Endometrium (tissue), 2 donors: ENCODE measurements at regions not wholly inside any gene's neighbourhood (a gene's known extent, or its start where the extent isn't known, plus 50 kb on each side); places are given as distances from the start of the nearest gene placed in this dataset.

ENCODE experiments used
- FAIRE-seq: peaks from 2 replicates; lab custom pipeline; 2012; peaks lifted over from hg19 to GRCh38; lab: Jason Lieb, UNC
- donor health status: control.
- donor health status: control.

DNA sequence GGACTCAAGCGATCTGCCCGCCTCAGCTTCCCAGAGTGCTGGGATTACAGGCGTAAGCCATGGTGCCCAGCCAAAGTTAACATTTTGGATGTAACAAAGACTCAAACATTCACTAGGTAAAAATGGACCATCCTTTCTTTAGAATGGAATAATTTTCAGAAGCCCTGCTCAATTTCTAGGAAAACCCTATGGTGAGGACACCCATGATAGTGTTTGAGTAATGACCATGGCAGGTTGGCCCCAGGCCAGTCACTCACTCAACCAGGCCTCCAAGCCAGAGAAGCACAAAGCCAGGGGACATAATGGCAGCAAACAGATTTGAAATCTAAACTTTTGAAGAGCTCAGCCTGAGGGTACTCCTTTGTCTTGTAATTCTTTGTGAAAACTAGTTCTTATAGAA is 59.9 kb upstream of the GPR6 start:
- FAIRE-seq: no peak

DNA sequence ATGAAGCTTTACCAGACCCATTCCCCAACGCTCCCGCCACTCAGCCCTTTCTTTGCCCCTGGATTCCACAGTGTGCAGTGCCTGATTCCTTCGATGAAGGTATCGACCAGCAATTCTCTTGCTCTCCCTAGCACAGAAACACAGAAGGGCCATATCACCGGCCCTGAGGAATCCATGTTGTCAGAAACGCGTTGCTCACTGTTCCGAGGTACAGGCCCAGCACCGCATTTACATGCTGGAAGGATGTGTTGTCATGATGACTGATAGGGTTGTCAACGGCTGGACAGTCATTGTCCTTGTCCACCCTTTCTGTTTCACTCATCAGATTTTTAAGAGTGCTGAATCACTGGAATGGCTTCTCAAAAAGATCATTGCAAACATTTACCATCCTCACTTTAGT is 57.2 kb upstream of the GPR6 start:
- no peak for FAIRE-seq

DNA sequence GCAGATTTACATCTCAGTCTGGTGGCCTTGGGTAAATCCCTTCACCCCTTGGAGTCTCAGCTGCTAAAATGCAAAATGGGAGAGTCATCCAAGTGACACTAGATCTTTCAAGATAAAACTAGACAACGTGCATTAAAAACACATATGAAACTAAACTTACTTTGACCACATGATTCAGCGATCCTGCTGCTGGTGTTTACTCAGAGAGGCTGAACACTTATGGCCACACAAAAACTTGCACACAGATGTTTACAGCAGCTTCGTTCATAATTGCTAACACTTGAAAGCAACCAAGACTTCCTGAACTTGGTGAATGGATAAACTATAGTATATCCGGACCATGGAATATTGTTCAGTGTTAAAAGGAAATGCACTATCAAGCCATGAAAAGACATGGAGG is 55.3 kb upstream of the GPR6 start:
- FAIRE-seq: no peak

- FAIRE-seq: no peak
Observed at GRCh38 chr6:109925075-109925474, 53.0 kb upstream of the GPR6 start.

DNA sequence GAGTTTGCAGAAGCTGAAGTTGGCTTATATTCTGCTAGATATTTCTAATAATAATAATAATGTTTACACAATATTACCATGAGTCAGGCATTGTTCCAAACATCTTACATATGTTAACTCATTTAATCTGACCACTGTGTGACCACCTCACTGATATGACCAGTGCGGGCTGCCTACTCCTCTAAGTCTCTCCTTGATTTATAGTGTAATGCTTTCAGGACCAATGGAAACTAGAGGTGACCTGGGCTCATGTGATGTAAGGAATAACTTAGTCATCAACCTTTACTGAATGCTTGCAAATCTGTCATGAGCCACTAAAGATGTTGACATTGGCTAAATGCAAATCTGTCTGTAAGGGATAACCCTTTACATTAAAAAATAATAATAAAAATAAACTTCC is 51.1 kb upstream of the GPR6 start:
- FAIRE-seq: no peak
